ENCODE measurements at regions not wholly inside any gene's neighbourhood (a gene's known extent, or its start where the extent isn't known, plus 50 kb on each side); places are given as distances from the start of the nearest gene placed in this dataset.

- DNase-seq, result no peak
- Mint-ChIP-seq H3K4me3 (no peak overlapping the region), H3K27me3 (no peaks in the 10 kb centered on the region), H3K27ac (no peak overlapping the region), H3K4me1 (ENCODE audit: low read depth) (no peaks in the 10 kb centered on the region), H3K9me3 (no peaks in the 10 kb centered on the region), H3K36me3 (no peaks in the 10 kb centered on the region)
- ChIA-PET POLR2A (no interaction called here), CTCF (no interaction called here)
- intact Hi-C loops (cut with micrococcal nuclease), result no loop called here
These were observed 78.6 kb upstream of the ADAMTS9 start for GRCh38 chr3:64766440-64766839.

GRCh38 chr3:64765947-64766346, 78.1 kb upstream of the ADAMTS9 start:
- POLR2A ChIA-PET, result no interaction called here
- CTCF ChIA-PET, result no interaction called here
- Mint-ChIP-seq H3K4me1 (ENCODE audit: low read depth) (no peaks in the 10 kb centered on the region), H3K27ac (no peak overlapping the region), H3K4me3 (no peak overlapping the region), H3K27me3 (no peaks in the 10 kb centered on the region), H3K36me3 (no peaks in the 10 kb centered on the region), H3K9me3 (no peaks in the 10 kb centered on the region)
- no peak for DNase-seq
- intact Hi-C loops (cut with micrococcal nuclease), result no loop called here

- H3K4me1 Mint-ChIP-seq (ENCODE audit: low read depth), result no peaks in the 10 kb centered on the region
- ChIA-PET POLR2A (no interaction called here), CTCF (no interaction called here)
- no peaks in the 10 kb centered on the region for H3K9me3 Mint-ChIP-seq
- no peak overlapping the region for H3K4me3 Mint-ChIP-seq
- intact Hi-C loops (cut with micrococcal nuclease), result no loop called here
- H3K36me3 Mint-ChIP-seq, result no peaks in the 10 kb centered on the region
- H3K27me3 Mint-ChIP-seq, result no peaks in the 10 kb centered on the region
- no peak overlapping the region for H3K27ac Mint-ChIP-seq
- DNase-seq, result no peak
These were observed 76.7 kb upstream of the ADAMTS9 start for GRCh38 chr3:64764386-64764929.

GRCh38 chr3:64763980-64764379, 76.2 kb upstream of the ADAMTS9 start:
- Mint-ChIP-seq H3K27me3 (no peaks in the 10 kb centered on the region), H3K4me1 (ENCODE audit: low read depth) (no peaks in the 10 kb centered on the region), H3K9me3 (no peaks in the 10 kb centered on the region), H3K36me3 (no peaks in the 10 kb centered on the region), H3K4me3 (no peak overlapping the region), H3K27ac (no peak overlapping the region)
- DNase-seq, result no peak
- POLR2A ChIA-PET, result no interaction called here
- CTCF ChIA-PET, result no interaction called here
- intact Hi-C loops (cut with micrococcal nuclease), result no loop called here

GRCh38 chr3:64761729-64762128, 73.9 kb upstream of the ADAMTS9 start:
- DNase-seq, result no peak
- no peak overlapping the region for H3K27ac Mint-ChIP-seq
- intact Hi-C loops (cut with micrococcal nuclease), result no loop called here
- CTCF ChIA-PET, result no interaction called here
- no peaks in the 10 kb centered on the region for H3K4me1 Mint-ChIP-seq (ENCODE audit: low read depth)
- H3K27me3 Mint-ChIP-seq, result no peaks in the 10 kb centered on the region
- H3K4me3 Mint-ChIP-seq, result no peak overlapping the region
- H3K9me3 Mint-ChIP-seq, result no peaks in the 10 kb centered on the region
- POLR2A ChIA-PET, result no interaction called here
- no peaks in the 10 kb centered on the region for H3K36me3 Mint-ChIP-seq

- Mint-ChIP-seq H3K4me1 (ENCODE audit: low read depth) (no peaks in the 10 kb centered on the region), H3K27ac (no peak overlapping the region), H3K36me3 (no peaks in the 10 kb centered on the region), H3K27me3 (no peaks in the 10 kb centered on the region), H3K9me3 (no peaks in the 10 kb centered on the region), H3K4me3 (no peak overlapping the region)
- ChIA-PET POLR2A (no interaction called here), CTCF (no interaction called here)
- intact Hi-C loops (cut with micrococcal nuclease), result no loop called here
- no peak for DNase-seq
These were observed 72.5 kb upstream of the ADAMTS9 start for GRCh38 chr3:64760258-64760657.

GRCh38 chr3:64759811-64760210, 72.0 kb upstream of the ADAMTS9 start:
- POLR2A ChIA-PET, result no interaction called here
- Mint-ChIP-seq H3K27me3 (no peaks in the 10 kb centered on the region), H3K9me3 (no peaks in the 10 kb centered on the region), H3K27ac (no peak overlapping the region), H3K4me1 (ENCODE audit: low read depth) (no peaks in the 10 kb centered on the region), H3K36me3 (no peaks in the 10 kb centered on the region), H3K4me3 (no peak overlapping the region)
- no peak for DNase-seq
- CTCF ChIA-PET, result no interaction called here
- intact Hi-C loops (cut with micrococcal nuclease), result no loop called here

- Mint-ChIP-seq H3K36me3 (no peaks in the 10 kb centered on the region), H3K4me3 (no peak overlapping the region), H3K9me3 (peaks cover 3% of the 10 kb centered on the region), H3K27me3 (no peaks in the 10 kb centered on the region), H3K4me1 (ENCODE audit: low read depth) (no peaks in the 10 kb centered on the region), H3K27ac (no peak overlapping the region)
- intact Hi-C loops (cut with micrococcal nuclease), result no loop called here
- DNase-seq, result no peak
- CTCF ChIA-PET, result no interaction called here
- POLR2A ChIA-PET, result no interaction called here
These were observed 68.7 kb upstream of the ADAMTS9 start for GRCh38 chr3:64756398-64756986.

- no peak for DNase-seq
- CTCF ChIA-PET, result no interaction called here
- Mint-ChIP-seq H3K4me3 (no peak overlapping the region), H3K27ac (no peak overlapping the region), H3K4me1 (ENCODE audit: low read depth) (no peaks in the 10 kb centered on the region), H3K9me3 (peaks cover 3% of the 10 kb centered on the region), H3K36me3 (no peaks in the 10 kb centered on the region), H3K27me3 (no peaks in the 10 kb centered on the region)
- intact Hi-C loops (cut with micrococcal nuclease), result no loop called here
- POLR2A ChIA-PET, result no interaction called here
These were observed 60.6 kb upstream of the ADAMTS9 start for GRCh38 chr3:64748244-64748904.

GRCh38 chr3:64747679-64748078, 59.9 kb upstream of the ADAMTS9 start:
- ChIA-PET CTCF (no interaction called here), POLR2A (no interaction called here)
- Mint-ChIP-seq H3K27ac (no peak overlapping the region), H3K4me3 (no peak overlapping the region), H3K4me1 (ENCODE audit: low read depth) (no peaks in the 10 kb centered on the region), H3K36me3 (no peaks in the 10 kb centered on the region), H3K9me3 (peaks cover 3% of the 10 kb centered on the region), H3K27me3 (no peaks in the 10 kb centered on the region)
- intact Hi-C loops (cut with micrococcal nuclease), result no loop called here
- DNase-seq, result no peak

GRCh38 chr3:64743887-64744243, 56.1 kb upstream of the ADAMTS9 start:
- POLR2A ChIA-PET, result no interaction called here
- intact Hi-C loops (cut with micrococcal nuclease), result no loop called here
- Mint-ChIP-seq H3K27me3 (no peaks in the 10 kb centered on the region), H3K9me3 (peaks cover 3% of the 10 kb centered on the region), H3K4me3 (no peak overlapping the region), H3K36me3 (no peaks in the 10 kb centered on the region), H3K4me1 (ENCODE audit: low read depth) (no peaks in the 10 kb centered on the region), H3K27ac (no peak overlapping the region)
- CTCF ChIA-PET, result no interaction called here
- DNase-seq, result no peak

GRCh38 chr3:64743156-64743886, 55.5 kb upstream of the ADAMTS9 start:
- Mint-ChIP-seq H3K27ac (no peak overlapping the region), H3K4me3 (no peak overlapping the region), H3K27me3 (no peaks in the 10 kb centered on the region), H3K4me1 (ENCODE audit: low read depth) (no peaks in the 10 kb centered on the region), H3K36me3 (no peaks in the 10 kb centered on the region), H3K9me3 (peaks cover 5% of the 10 kb centered on the region)
- no peak for DNase-seq
- intact Hi-C loops (cut with micrococcal nuclease), result no loop called here
- CTCF ChIA-PET, result no interaction called here
- POLR2A ChIA-PET, result no interaction called here

- ChIA-PET POLR2A (no interaction called here), CTCF (no interaction called here)
- Mint-ChIP-seq H3K9me3 (peaks cover 5% of the 10 kb centered on the region), H3K36me3 (no peaks in the 10 kb centered on the region), H3K27me3 (no peaks in the 10 kb centered on the region), H3K4me1 (ENCODE audit: low read depth) (no peaks in the 10 kb centered on the region), H3K4me3 (no peak overlapping the region), H3K27ac (no peak overlapping the region)
- DNase-seq, result no peak
- intact Hi-C loops (cut with micrococcal nuclease), result no loop called here
These were observed 53.5 kb upstream of the ADAMTS9 start for GRCh38 chr3:64741341-64741740.

Measured in activated CD4-positive, alpha-beta memory T cell treated with anti-CD3 and anti-CD28 coated beads for 36 hours (primary cell).